ENCODE measurements at regions not wholly inside any gene's neighbourhood (a gene's known extent, or its start where the extent isn't known, plus 50 kb on each side); places are given as distances from the start of the nearest gene placed in this dataset.

- Histone ChIP-seq H3K27ac (no peak overlapping the region), H3K27me3 (ENCODE audit: insufficient read depth, low read depth, severe bottlenecking) (no peaks in the 10 kb centered on the region), H3K9me3 (ENCODE audit: severe bottlenecking) (no peaks in the 10 kb centered on the region), H3K4me3 (ENCODE audit: low read depth, low read length) (no peak overlapping the region), H3K36me3 (no peaks in the 10 kb centered on the region)
- TF ChIP-seq CTCF (IDR thresholded peaks at IDR 0.05; ENCODE audit: low read depth, low read length): no peak
- DNase-seq: no peak
Measured at GRCh38 chr13:80086304-80086721, 254.6 kb downstream of the SPRY2 start.

- no peak for DNase-seq
- no peak overlapping the region for H3K4me3 ChIP-seq (ENCODE audit: low read depth, low read length)
Measured at GRCh38 chr13:80083853-80084676, 256.9 kb downstream of the SPRY2 start.

GRCh38 chr13:80083081-80083852 lies 257.7 kb downstream of the SPRY2 start:
- Histone ChIP-seq H3K4me3 (ENCODE audit: low read depth, low read length) (no peak overlapping the region), H3K27me3 (ENCODE audit: insufficient read depth, low read depth, severe bottlenecking) (no peaks in the 10 kb centered on the region), H3K27ac (no peak overlapping the region), H3K9me3 (ENCODE audit: severe bottlenecking) (no peaks in the 10 kb centered on the region), H3K36me3 (no peaks in the 10 kb centered on the region)
- no peak for DNase-seq
- TF ChIP-seq CTCF (IDR thresholded peaks at IDR 0.05; ENCODE audit: low read depth, low read length): no peak

More at GRCh38 chr13:80083853-80084676, 256.9 kb downstream of the SPRY2 start:
- TF ChIP-seq CTCF (IDR thresholded peaks at IDR 0.05; ENCODE audit: low read depth, low read length): no peak
- Histone ChIP-seq H3K27ac (no peak overlapping the region), H3K27me3 (ENCODE audit: insufficient read depth, low read depth, severe bottlenecking) (no peaks in the 10 kb centered on the region), H3K36me3 (no peaks in the 10 kb centered on the region), H3K9me3 (ENCODE audit: severe bottlenecking) (no peaks in the 10 kb centered on the region)

- H3K9me3 ChIP-seq (ENCODE audit: severe bottlenecking): no peaks in the 10 kb centered on the region
- H3K36me3 ChIP-seq: no peaks in the 10 kb centered on the region
- H3K4me3 ChIP-seq (ENCODE audit: low read depth, low read length): no peak overlapping the region
- no peaks in the 10 kb centered on the region for H3K27me3 ChIP-seq (ENCODE audit: insufficient read depth, low read depth, severe bottlenecking)
- DNase-seq: no peak
- H3K27ac ChIP-seq: no peak overlapping the region
- no peak for TF ChIP-seq CTCF (IDR thresholded peaks at IDR 0.05; ENCODE audit: low read depth, low read length)
Measured at GRCh38 chr13:80082396-80083080, 258.4 kb downstream of the SPRY2 start.

- H3K36me3 ChIP-seq: no peaks in the 10 kb centered on the region
- no peak overlapping the region for H3K27ac ChIP-seq
- DNase-seq: no peak
- H3K27me3 ChIP-seq (ENCODE audit: insufficient read depth, low read depth, severe bottlenecking): no peaks in the 10 kb centered on the region
- H3K4me3 ChIP-seq (ENCODE audit: low read depth, low read length): no peak overlapping the region
- no peaks in the 10 kb centered on the region for H3K9me3 ChIP-seq (ENCODE audit: severe bottlenecking)
- no peak for TF ChIP-seq CTCF (IDR thresholded peaks at IDR 0.05; ENCODE audit: low read depth, low read length)
Measured at GRCh38 chr13:80074811-80075210, 266.1 kb downstream of the SPRY2 start.
